ENCODE measurements at regions not wholly inside any gene's neighbourhood (a gene's known extent, or its start where the extent isn't known, plus 50 kb on each side); places are given as distances from the start of the nearest gene placed in this dataset.
"Not testable (repeated sequence)": the region's sequence is repeated elsewhere in the genome, so short reads cannot be mapped to it uniquely, and the experiment has no call there.

- Mint-ChIP-seq H3K4me3 (ENCODE audit: low read depth) (no peak overlapping the region), H3K27ac (no peak overlapping the region), H3K9me3 (ENCODE audit: low read depth) (no peaks in the 10 kb centered on the region)
Observed at GRCh38 chr2:175597286-175597685, 404.8 kb downstream of the LNPK start.

DNA sequence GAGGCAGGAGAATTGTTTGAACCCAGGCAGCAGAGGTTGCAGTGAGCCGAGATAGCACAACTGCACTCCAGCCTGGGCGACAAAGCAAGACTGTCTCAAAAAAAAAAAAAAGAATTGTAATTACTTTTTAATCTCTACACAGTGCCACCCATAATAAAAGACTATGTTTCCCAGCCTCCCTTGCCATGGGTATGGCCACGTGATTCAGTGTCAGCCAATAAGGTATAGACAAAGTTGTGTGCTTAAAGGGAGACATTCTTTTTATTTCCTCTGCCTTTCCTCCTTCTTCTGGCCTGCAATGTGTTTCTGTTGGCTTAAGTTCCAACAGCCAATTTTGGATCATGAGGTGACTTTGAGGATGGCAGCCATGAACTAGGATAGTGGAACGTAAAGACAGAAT is 406.9 kb downstream of the LNPK start:
- Mint-ChIP-seq H3K27me3 (no peaks in the 10 kb centered on the region), H3K27ac (no peak overlapping the region), H3K9me3 (ENCODE audit: low read depth) (peaks cover 4% of the 10 kb centered on the region), H3K36me3 (ENCODE audit: insufficient read depth) (peaks cover 4% of the 10 kb centered on the region), H3K4me3 (ENCODE audit: low read depth) (peak overlapping the region; percentile 98), H3K4me1 (ENCODE audit: low read depth) (peaks cover 5% of the 10 kb centered on the region)
- no peak for DNase-seq (ENCODE audit: low spot score, unreplicated experiment)
- TF ChIP-seq, protein P1, sequence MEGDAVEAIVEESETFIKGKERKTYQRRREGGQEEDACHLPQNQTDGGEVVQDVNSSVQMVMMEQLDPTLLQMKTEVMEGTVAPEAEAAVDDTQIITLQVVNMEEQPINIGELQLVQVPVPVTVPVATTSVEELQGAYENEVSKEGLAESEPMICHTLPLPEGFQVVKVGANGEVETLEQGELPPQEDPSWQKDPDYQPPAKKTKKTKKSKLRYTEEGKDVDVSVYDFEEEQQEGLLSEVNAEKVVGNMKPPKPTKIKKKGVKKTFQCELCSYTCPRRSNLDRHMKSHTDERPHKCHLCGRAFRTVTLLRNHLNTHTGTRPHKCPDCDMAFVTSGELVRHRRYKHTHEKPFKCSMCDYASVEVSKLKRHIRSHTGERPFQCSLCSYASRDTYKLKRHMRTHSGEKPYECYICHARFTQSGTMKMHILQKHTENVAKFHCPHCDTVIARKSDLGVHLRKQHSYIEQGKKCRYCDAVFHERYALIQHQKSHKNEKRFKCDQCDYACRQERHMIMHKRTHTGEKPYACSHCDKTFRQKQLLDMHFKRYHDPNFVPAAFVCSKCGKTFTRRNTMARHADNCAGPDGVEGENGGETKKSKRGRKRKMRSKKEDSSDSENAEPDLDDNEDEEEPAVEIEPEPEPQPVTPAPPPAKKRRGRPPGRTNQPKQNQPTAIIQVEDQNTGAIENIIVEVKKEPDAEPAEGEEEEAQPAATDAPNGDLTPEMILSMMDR (IDR thresholded peaks at IDR 0.05; ENCODE audit: unreplicated experiment), result no peak

More at GRCh38 chr2:175597286-175597685, 404.8 kb downstream of the LNPK start:
- DNase-seq (ENCODE audit: low spot score, unreplicated experiment), result no peak
- Mint-ChIP-seq H3K4me1 (ENCODE audit: low read depth) (peaks cover 9% of the 10 kb centered on the region), H3K36me3 (ENCODE audit: insufficient read depth) (peaks cover 4% of the 10 kb centered on the region), H3K27me3 (no peaks in the 10 kb centered on the region)
- TF ChIP-seq, protein P1 (IDR thresholded peaks at IDR 0.05; ENCODE audit: unreplicated experiment), result no peak

DNA sequence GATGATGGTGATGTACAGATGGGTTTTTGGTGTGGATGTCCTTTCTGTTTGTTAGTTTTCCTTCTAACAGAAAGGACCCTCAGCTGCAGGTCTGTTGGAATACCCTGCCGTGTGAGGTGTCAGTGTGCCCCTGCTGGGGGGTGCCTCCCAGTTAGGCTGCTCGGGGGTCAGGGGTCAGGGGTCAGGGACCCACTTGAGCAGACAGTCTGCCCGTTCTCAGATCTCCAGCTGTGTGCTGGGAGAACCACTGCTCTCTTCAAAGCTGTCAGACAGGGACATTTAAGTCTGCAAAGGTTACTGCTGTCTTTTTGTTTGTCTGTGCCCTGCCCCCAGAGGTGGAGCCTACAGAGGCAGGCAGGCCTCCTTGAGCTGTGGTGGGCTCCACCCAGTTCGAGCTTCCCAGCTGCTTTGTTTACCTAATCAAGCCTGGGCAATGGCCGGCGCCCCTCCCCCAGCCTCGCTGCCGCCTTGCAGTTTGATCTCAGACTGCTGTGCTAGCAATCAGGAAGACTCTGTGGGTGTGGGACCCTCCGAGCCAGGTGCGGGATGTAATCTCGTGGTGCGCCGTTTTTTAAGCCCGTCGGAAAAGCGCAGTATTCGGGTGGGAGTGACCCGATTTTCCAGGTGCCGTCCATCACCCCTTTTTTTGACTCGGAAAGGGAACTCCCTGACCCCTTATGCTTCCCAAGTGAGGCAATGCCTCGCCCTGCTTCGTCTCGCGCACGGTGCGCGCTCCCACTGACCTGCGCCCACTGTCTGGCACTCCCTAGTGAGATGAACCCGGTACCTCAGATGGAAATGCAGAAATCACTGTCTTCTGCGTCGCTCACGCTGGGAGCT is 408.2 kb downstream of the LNPK start:
- not testable (repeated sequence) for DNase-seq (ENCODE audit: low spot score, unreplicated experiment); H3K9me3 Mint-ChIP-seq (ENCODE audit: low read depth); H3K4me1 Mint-ChIP-seq (ENCODE audit: low read depth); H3K36me3 Mint-ChIP-seq (ENCODE audit: insufficient read depth); H3K27me3 Mint-ChIP-seq
- peak overlapping the region; percentile 98 for H3K4me3 Mint-ChIP-seq (ENCODE audit: low read depth)
- H3K27ac Mint-ChIP-seq, result peak overlapping the region; percentile 99

DNA sequence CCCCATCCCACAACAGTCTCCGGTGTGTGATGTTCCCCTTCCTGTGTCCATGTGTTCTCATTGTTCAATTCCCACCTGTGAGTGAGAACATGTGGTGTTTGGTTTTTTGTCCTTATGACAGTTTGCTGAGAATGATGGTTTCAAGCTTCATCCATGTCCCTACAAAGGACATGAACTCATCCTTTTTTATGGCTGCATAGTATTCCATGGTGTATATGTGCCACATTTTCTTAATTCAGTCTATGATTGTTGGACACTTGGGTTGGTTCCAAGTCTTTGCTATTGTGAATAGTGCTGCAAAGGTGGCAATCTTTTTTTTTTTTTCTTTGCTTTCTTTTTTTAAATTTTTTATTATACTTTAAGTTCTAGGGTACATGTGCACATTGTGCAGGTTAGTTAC is 406.7 kb upstream of the ATP5MC3 start:
- not testable (repeated sequence) for H3K27ac Mint-ChIP-seq; H3K4me1 Mint-ChIP-seq (ENCODE audit: low read depth); H3K36me3 Mint-ChIP-seq (ENCODE audit: insufficient read depth); H3K27me3 Mint-ChIP-seq; H3K9me3 Mint-ChIP-seq (ENCODE audit: low read depth); H3K4me3 Mint-ChIP-seq (ENCODE audit: low read depth); DNase-seq (ENCODE audit: low spot score, unreplicated experiment)

DNA sequence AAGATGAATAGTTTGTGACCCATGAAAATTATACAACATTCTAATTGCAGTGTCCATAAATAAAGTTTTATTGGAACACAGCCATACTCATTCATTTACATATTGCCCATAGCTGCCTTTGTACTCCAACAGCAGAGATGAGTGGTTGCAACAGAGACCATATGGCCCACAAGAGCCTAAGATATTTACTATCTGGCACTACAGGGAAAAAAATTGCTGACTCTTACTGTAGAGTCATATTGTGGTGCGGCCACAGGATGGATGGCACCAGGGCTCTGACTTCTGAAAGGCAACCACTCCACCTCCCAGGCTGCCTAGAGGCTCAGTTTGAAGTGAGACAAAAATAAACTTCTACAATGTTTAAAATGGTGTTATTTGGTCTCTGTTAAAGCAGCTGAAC is 404.0 kb upstream of the ATP5MC3 start:
- no peak for DNase-seq (ENCODE audit: low spot score, unreplicated experiment)
- Mint-ChIP-seq H3K27me3 (peaks cover 2% of the 10 kb centered on the region), H3K4me1 (ENCODE audit: low read depth) (peaks cover 3% of the 10 kb centered on the region), H3K27ac (no peak overlapping the region), H3K9me3 (ENCODE audit: low read depth) (no peaks in the 10 kb centered on the region), H3K4me3 (ENCODE audit: low read depth) (no peak overlapping the region), H3K36me3 (ENCODE audit: insufficient read depth) (no peaks in the 10 kb centered on the region)
- TF ChIP-seq, protein P1 (IDR thresholded peaks at IDR 0.05; ENCODE audit: unreplicated experiment), result no peak

DNA sequence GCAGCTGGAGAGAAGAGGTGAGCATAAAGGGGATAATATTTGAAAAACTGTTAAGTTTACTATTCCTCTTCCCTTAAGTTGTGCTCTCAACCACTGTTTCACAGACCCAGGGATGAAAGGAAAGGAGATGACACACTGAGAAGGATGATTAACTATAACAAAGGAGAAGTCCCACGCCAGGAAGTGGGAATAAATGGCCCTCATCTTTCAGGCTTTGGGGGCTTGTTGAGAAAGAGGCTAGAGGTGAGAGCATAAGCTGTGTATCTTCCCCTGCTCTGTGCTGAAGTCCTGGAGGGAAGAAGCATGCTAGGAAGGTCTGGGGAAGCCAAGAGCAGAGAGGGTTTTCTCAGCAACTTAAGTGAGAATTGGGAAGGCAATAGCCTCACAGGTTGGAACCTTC is 399.1 kb upstream of the ATP5MC3 start:
- H3K9me3 Mint-ChIP-seq (ENCODE audit: low read depth), result peaks cover 4% of the 10 kb centered on the region
- TF ChIP-seq, protein P1 (IDR thresholded peaks at IDR 0.05; ENCODE audit: unreplicated experiment), result no peak
- H3K36me3 Mint-ChIP-seq (ENCODE audit: insufficient read depth), result no peaks in the 10 kb centered on the region
- peaks cover 4% of the 10 kb centered on the region for H3K27me3 Mint-ChIP-seq
- H3K4me1 Mint-ChIP-seq (ENCODE audit: low read depth), result peaks cover 11% of the 10 kb centered on the region
- no peak for DNase-seq (ENCODE audit: low spot score, unreplicated experiment)
- no peak overlapping the region for H3K4me3 Mint-ChIP-seq (ENCODE audit: low read depth)
- no peak overlapping the region for H3K27ac Mint-ChIP-seq

Measured in progenitor cell of endocrine pancreas (in vitro differentiated cells).